Activated T-helper 1 cell treated with anti-CD3 and anti-CD28 coated beads, Interleukin-2, amount 50 U/mL, for 16 hours (primary cell): ENCODE measurements at regions not wholly inside any gene's neighbourhood (a gene's known extent, or its start where the extent isn't known, plus 50 kb on each side); places are given as distances from the start of the nearest gene placed in this dataset.
"Not testable (repeated sequence)": the region's sequence is repeated elsewhere in the genome, so short reads cannot be mapped to it uniquely, and the experiment has no call there.

Experiments used
- DNase-seq, 2 donors: peaks; one replicate each; pipeline ENCODE4 v3.0.0-alpha.2; 2020; ENCODE audit warnings: low read depth in 1 of 2, low spot score in 1 of 2

DNA sequence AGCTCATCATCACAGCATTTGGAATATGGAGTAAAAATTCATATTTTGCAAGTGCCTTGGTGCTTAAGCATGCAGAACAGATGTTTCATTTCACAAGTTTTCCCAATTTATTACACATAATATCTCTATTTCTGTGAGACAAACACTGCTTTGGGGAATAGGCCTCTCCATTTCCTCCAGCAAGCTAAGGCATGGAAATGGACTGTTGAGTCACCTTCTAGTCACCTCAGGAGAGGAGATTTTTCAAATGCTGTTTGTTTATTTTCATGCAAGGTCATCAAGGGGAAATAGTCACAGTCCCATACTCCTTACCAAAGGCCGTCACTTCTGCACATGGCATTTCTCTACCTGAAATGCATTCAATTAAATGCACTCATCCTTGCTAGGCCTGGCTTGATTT is 57.4 kb upstream of the NUTM2D start:
- not testable (repeated sequence) for DNase-seq

- peak; percentile 1 to 5 for DNase-seq
Observed at GRCh38 chr10:87301466-87302115, 56.0 kb upstream of the NUTM2D start.

DNA sequence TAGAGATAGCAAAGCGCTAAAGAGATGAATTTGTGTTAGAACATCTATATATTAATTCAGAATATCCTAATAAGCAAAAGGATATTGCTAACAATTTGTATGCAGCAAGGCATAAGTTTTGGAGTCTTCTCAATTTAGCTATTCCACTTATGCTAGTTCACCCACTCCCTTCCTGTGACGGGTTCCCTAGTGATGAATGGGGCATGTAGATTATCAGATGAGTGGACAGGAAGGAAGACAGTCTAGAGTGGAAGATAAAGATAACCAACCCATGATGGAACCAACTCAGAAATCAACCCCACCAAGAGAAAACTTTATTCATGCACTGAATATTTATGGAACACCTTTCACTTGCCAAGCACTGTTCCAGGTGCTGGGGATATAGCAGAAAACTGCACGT is 55.4 kb upstream of the NUTM2D start:
- DNase-seq = not testable (repeated sequence)

DNA sequence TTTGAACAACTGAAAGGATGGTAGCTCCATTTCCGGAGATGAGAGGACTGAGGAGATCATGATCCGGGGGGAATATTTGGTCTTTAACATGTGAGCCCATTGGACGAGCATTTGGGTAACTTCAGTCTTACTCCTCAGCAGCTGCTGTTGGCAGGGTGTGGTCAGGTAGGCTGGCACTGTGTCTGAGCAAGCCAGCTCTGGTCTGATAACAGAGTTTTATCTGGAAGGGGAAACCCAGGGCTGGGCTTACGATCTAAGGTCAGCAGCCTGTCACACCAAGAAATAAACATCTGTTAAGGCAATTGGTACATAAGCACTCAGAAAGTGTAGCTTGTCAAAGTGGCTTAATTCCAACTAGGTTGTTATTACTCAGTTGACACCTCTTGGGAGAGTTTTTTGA is 53.8 kb upstream of the NUTM2D start:
- DNase-seq = not testable (repeated sequence)

GRCh38 chr10:87306681-87307080 is 50.9 kb upstream of the NUTM2D start:
- DNase-seq = not testable (repeated sequence)
